ENCODE measurements at regions not wholly inside any gene's neighbourhood (a gene's known extent, or its start where the extent isn't known, plus 50 kb on each side); places are given as distances from the start of the nearest gene placed in this dataset.

- no peak for DNase-seq
- H3K36me3 ChIP-seq = no peaks in the 10 kb centered on the region
- H3K4me1 ChIP-seq = no peaks in the 10 kb centered on the region
- no peaks in the 10 kb centered on the region for H3K27me3 ChIP-seq
- H3K27ac ChIP-seq = no peak overlapping the region
- H3K9me3 ChIP-seq = no peaks in the 10 kb centered on the region
- no peak overlapping the region for H3K4me3 ChIP-seq (replicated peaks in 1 of 3)
- WGBS, 2 donors = 75 to 76% methylated on average over 2 of the region's 2 CpGs
- no peak for TF ChIP-seq POLR2A (IDR thresholded peaks at IDR 0.05)
- no peak for TF ChIP-seq CTCF (IDR thresholded peaks at IDR 0.05)
- intact Hi-C loops (cut with DNase I) = no loop called here
These were observed 202.9 kb downstream of the RDH14 start for GRCh38 chr2:18357537-18357936.

- Histone ChIP-seq H3K4me3 (replicated peaks in 1 of 3) (no peak overlapping the region), H3K4me1 (no peaks in the 10 kb centered on the region), H3K27ac (no peak overlapping the region), H3K9me3 (no peaks in the 10 kb centered on the region), H3K27me3 (no peaks in the 10 kb centered on the region), H3K36me3 (no peaks in the 10 kb centered on the region)
- 66 to 68% methylated on average over 2 of the region's 2 CpGs for WGBS, 2 donors
- intact Hi-C loops (cut with DNase I) = no loop called here
- TF ChIP-seq CTCF (IDR thresholded peaks at IDR 0.05) (no peak), POLR2A (IDR thresholded peaks at IDR 0.05) (no peak)
- no peak for DNase-seq
These were observed 203.8 kb downstream of the RDH14 start for GRCh38 chr2:18356676-18357075.

- no peaks in the 10 kb centered on the region for H3K9me3 ChIP-seq
- TF ChIP-seq POLR2A (IDR thresholded peaks at IDR 0.05) (no peak), CTCF (IDR thresholded peaks at IDR 0.05) (no peak)
- WGBS, 2 donors = 60 to 84% methylated on average over 1 of the region's 1 CpG
- intact Hi-C loops (cut with DNase I) = no loop called here
- no peaks in the 10 kb centered on the region for H3K36me3 ChIP-seq
- H3K4me1 ChIP-seq = peaks cover 0 to 6% of the 10 kb centered on the region in 2 donors
- no peak overlapping the region for H3K27ac ChIP-seq
- H3K27me3 ChIP-seq = no peaks in the 10 kb centered on the region
- no peak overlapping the region for H3K4me3 ChIP-seq (replicated peaks in 1 of 3)
- DNase-seq = no peak
These were observed 211.0 kb downstream of the RDH14 start for GRCh38 chr2:18349421-18349820.

GRCh38 chr2:18346874-18347273, 213.6 kb downstream of the RDH14 start:
- no peak overlapping the region for H3K27ac ChIP-seq
- no peak overlapping the region for H3K4me3 ChIP-seq (replicated peaks in 1 of 3)
- H3K27me3 ChIP-seq = no peaks in the 10 kb centered on the region
- WGBS, 2 donors = 86 to 91% methylated on average over 3 of the region's 3 CpGs
- intact Hi-C loops (cut with DNase I) = no loop called here
- TF ChIP-seq CTCF (IDR thresholded peaks at IDR 0.05) = no peak
- TF ChIP-seq POLR2A (IDR thresholded peaks at IDR 0.05) = no peak
- H3K36me3 ChIP-seq = no peaks in the 10 kb centered on the region
- H3K9me3 ChIP-seq = no peaks in the 10 kb centered on the region
- H3K4me1 ChIP-seq = peaks cover 0 to 6% of the 10 kb centered on the region in 2 donors
- DNase-seq = no peak

- TF ChIP-seq CTCF (IDR thresholded peaks at IDR 0.05) (no peak), POLR2A (IDR thresholded peaks at IDR 0.05) (no peak)
- H3K36me3 ChIP-seq = no peaks in the 10 kb centered on the region
- H3K27me3 ChIP-seq = no peaks in the 10 kb centered on the region
- no peaks in the 10 kb centered on the region for H3K9me3 ChIP-seq
- DNase-seq = peak; percentile 22 to 54
- WGBS, 2 donors = 50 to 61% methylated on average over 3 of the region's 3 CpGs
- intact Hi-C loops (cut with DNase I) = no loop called here
- H3K27ac ChIP-seq = no peak overlapping the region
- H3K4me3 ChIP-seq (replicated peaks in 1 of 3) = no peak overlapping the region
- H3K4me1 ChIP-seq = peaks cover 0 to 6% of the 10 kb centered on the region in 2 donors
These were observed 214.1 kb downstream of the RDH14 start for GRCh38 chr2:18346344-18346743.
